Stimulated activated CD4-positive, alpha-beta T cell treated with anti-CD3 and anti-CD28 coated beads, TNF-alpha, amount 100 ng/mL, for 24 hours (primary cell): ENCODE measurements at regions not wholly inside any gene's neighbourhood (a gene's known extent, or its start where the extent isn't known, plus 50 kb on each side); places are given as distances from the start of the nearest gene placed in this dataset.

Experiments
- DNase-seq, 3 experiments: peaks; one replicate each; pipeline ENCODE4 v3.0.0-alpha.2; 2020; ENCODE audit warnings: low read depth in 3 of 3

- no peak for DNase-seq
These were observed 230.0 kb upstream of the SULF2 start for GRCh38 chr20:48015141-48015910.

- DNase-seq: no peak
These were observed 227.2 kb upstream of the SULF2 start for GRCh38 chr20:48012401-48012974.

GRCh38 chr20:48011025-48011424 is 225.7 kb upstream of the SULF2 start:
- no peak for DNase-seq

GRCh38 chr20:48010623-48011022 is 225.3 kb upstream of the SULF2 start:
- no peak for DNase-seq

GRCh38 chr20:48008850-48009515 is 223.7 kb upstream of the SULF2 start:
- DNase-seq: no peak

GRCh38 chr20:48007351-48007750 is 222.1 kb upstream of the SULF2 start:
- DNase-seq: no peak

- no peak for DNase-seq
These were observed 221.0 kb upstream of the SULF2 start for GRCh38 chr20:48006036-48006833.

- DNase-seq: no peak
These were observed 217.7 kb upstream of the SULF2 start for GRCh38 chr20:48003021-48003420.

GRCh38 chr20:48002517-48002970 is 217.3 kb upstream of the SULF2 start:
- no peak for DNase-seq

- no peak for DNase-seq
These were observed 213.9 kb upstream of the SULF2 start for GRCh38 chr20:47999166-47999565.

GRCh38 chr20:47998736-47999135 is 213.5 kb upstream of the SULF2 start:
- no peak for DNase-seq

GRCh38 chr20:47995661-47996060 is 210.4 kb upstream of the SULF2 start:
- DNase-seq: no peak

GRCh38 chr20:47993817-47994216 is 208.5 kb upstream of the SULF2 start:
- DNase-seq: no peak

GRCh38 chr20:47993035-47993755 is 207.9 kb upstream of the SULF2 start:
- no peak for DNase-seq

- no peak for DNase-seq
These were observed 206.7 kb upstream of the SULF2 start for GRCh38 chr20:47991875-47992488.

GRCh38 chr20:47990507-47991150 is 205.3 kb upstream of the SULF2 start:
- no peak for DNase-seq

GRCh38 chr20:47989957-47990356 is 204.7 kb upstream of the SULF2 start:
- no peak for DNase-seq

- DNase-seq: no peak
These were observed 203.4 kb upstream of the SULF2 start for GRCh38 chr20:47988676-47989075.

- DNase-seq: no peak
These were observed 200.0 kb upstream of the SULF2 start for GRCh38 chr20:47985092-47985850.

- no peak for DNase-seq
These were observed 199.2 kb upstream of the SULF2 start for GRCh38 chr20:47984437-47984836.
